LNCAP (cell line): ENCODE measurements at regions not wholly inside any gene's neighbourhood (a gene's known extent, or its start where the extent isn't known, plus 50 kb on each side); places are given as distances from the start of the nearest gene placed in this dataset.

ENCODE experiments used
- TF ChIP-seq, protein P1 (sequence below): fragments of 450-650 bp; IDR thresholded peaks from 2 replicates; pipeline ENCODE4 v1.5.1; 2017; ENCODE audit warnings: mild to moderate bottlenecking

DNA sequence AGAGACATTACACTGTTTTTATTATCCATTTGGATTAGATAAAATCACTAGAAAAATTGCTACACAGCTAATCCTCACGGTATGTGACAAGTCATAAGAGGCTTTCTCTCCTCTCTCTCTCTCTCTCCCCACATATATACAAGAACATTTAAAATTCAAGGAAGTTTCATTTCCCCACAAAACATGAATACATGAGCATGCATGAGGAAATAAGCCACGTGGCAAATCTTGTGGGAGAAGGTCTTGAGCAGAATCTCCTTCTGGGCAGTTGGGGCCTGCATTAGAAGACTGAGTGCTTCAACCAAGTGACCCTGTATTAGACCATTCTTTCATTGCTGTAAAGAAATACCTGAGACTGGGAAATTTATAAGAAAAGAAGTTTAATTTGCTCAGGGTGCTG is 1313.1 kb downstream of the MRPL39 start:
- TF ChIP-seq, protein P1, sequence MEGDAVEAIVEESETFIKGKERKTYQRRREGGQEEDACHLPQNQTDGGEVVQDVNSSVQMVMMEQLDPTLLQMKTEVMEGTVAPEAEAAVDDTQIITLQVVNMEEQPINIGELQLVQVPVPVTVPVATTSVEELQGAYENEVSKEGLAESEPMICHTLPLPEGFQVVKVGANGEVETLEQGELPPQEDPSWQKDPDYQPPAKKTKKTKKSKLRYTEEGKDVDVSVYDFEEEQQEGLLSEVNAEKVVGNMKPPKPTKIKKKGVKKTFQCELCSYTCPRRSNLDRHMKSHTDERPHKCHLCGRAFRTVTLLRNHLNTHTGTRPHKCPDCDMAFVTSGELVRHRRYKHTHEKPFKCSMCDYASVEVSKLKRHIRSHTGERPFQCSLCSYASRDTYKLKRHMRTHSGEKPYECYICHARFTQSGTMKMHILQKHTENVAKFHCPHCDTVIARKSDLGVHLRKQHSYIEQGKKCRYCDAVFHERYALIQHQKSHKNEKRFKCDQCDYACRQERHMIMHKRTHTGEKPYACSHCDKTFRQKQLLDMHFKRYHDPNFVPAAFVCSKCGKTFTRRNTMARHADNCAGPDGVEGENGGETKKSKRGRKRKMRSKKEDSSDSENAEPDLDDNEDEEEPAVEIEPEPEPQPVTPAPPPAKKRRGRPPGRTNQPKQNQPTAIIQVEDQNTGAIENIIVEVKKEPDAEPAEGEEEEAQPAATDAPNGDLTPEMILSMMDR: no peak

DNA sequence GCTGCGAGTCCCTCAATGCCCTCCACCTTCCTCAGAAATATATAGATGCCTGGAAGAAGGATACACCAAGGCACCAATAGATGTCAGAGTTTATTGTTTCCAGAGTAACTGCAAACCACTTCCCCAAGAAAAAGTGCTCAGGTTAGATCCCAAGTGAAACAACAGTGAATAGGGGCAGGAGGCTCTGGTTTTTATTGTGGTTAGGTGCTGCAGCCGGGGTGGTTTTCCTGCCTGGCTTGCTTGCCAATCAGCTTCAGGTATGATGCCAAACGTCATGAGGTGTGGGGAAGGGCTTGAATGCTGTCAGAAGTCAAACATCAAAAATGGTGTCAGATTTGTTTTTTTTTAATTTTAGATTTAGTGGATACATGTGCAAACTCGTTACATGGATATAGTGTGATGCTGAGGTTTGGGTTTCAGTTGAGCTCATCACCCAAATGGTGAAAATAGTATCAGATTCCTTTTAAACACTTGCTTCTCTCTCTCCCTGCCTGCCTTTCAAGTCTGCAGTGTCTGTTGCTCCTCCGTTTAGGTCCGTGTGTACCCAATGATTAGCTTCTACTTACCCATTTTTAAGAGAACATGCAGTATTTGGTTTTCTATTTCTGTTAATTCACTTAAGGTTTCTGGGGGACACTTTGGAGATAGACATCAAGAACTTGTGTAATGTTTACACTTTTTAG is 1317.0 kb downstream of the MRPL39 start:
- TF ChIP-seq, protein P1: no peak

DNA sequence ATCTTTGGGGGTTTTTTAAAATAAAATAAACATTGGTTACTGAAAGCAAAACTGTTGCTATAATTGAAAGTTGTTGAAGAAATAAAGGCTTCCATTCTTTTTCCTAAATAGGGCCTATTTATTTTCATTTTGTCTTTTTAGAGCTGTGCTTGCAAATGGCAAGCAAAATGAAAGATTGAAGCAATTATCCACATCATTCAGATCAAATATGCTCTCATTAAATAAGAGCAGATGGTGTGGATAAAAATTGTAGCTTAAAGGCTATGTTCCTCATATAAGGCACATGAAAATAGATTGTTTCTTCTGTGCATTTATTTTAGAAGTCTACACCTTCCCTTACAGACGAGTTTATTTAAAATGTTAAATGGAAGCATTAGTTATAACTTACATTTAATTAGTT is 1317.7 kb downstream of the MRPL39 start:
- TF ChIP-seq, protein P1: no peak

DNA sequence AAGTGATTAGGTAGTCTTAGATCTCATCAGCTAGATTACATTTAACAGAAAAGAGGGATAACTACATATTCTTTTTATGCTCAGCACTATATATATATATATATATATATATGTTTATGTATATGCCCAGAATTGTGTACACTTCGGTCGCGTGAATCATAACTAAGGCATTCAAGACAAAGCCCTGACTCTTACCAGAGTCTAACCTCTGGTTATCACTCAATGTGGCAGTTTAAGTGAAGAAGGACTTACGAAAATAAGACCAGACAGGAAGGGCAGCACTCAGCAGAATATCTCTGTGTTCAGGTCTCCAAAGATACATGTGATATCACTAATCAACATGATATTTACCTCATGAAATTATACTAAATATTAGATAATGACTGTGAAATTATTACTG is 1326.7 kb downstream of the MRPL39 start:
- TF ChIP-seq, protein P1: no peak

DNA sequence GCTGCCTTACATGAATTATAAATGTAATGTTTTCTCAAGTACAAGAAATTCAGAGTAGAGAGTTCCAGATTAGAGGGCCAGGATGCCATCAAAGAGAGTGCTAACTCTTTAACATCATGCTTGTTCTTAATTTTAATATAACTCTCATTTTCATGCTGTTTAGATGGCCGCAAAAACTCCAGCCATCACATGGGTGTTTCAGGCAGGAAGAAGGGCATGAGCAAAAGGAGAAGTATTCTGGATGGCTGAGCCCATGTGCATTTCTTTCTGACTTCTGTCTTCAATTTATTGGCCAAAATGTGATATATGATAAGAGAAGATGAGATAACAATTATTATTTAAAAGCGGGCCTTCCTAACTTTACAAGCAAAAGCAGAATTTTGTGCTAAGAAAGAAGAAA is 1328.6 kb downstream of the MRPL39 start:
- TF ChIP-seq, protein P1: no peak

DNA sequence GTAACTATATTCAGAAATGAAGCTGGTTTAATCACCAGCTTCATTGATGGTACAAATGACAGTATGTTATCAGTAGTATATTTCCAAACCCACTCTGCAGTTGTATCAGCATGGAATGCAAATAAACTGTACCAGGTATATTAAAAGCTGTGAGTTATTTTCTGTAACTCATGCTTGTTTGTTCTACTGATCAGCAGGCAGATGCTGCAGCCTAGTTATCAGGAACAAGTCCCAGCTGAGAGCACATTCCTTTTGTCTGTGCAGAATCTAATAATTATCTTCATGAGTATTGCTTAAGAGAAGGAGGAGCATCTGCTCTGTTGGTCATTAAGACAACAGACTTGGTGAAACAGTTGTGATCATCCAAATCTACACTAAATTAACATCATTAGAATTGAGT is 1331.1 kb downstream of the MRPL39 start:
- TF ChIP-seq, protein P1: no peak

DNA sequence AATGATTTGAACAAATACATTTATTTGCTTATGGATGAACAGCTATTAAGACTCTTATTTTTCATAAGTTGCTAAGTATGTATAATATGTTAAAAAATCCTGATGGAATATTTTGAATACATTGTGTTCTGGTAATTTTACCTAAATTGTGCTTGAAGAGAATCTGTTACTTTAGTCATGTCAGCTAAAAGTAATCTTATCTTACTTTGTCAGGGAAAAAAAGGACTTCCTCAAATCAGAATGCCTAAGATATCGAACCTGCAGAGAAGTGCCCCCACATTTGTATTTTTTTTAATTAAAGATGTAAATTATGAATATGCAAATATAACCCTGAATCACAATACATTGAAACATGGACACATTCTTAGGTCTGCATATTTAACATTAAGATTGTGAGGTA is 1331.7 kb downstream of the MRPL39 start:
- TF ChIP-seq, protein P1: no peak

DNA sequence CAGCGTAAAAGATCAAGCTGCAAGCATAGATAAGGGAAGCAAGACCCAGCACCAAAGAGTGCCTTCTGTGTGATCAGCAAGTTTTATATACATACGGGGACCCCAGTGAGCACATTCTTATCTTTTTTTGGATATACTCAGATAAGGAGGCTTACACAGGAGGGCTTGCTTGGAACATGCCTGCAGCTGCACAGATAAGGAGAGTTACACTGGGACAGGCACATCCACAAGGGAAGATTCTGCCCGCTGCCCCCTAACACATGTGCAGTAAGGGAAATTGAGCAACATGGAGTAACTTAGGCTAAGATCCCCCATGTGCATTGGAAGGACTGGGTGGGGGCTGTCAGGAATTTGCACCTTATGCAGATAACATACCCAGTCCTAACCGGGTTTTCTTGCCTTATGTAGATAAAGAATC is 1334.8 kb downstream of the MRPL39 start:
- TF ChIP-seq, protein P1: no peak
